NCI-H2029 (cell line): ENCODE measurements at regions not wholly inside any gene's neighbourhood (a gene's known extent, or its start where the extent isn't known, plus 50 kb on each side); places are given as distances from the start of the nearest gene placed in this dataset.
A peak's percentile ranks its signal among the peaks of the same experiment; 100 is the strongest.

ENCODE experiments used
- DNase-seq: peaks from one replicate; lab custom pipeline; 2025; lab: John Stamatoyannopoulos, UW

GRCh38 chr4:52288212-52288855 lies 237.2 kb downstream of the SPATA18 start:
- DNase-seq, result no peak

- DNase-seq, result no peak
Observed at GRCh38 chr4:52290466-52290865, 239.4 kb downstream of the SPATA18 start.

- DNase-seq, result no peak
Observed at GRCh38 chr4:52292245-52292644, 241.1 kb downstream of the SPATA18 start.

- DNase-seq, result no peak
Observed at GRCh38 chr4:52296341-52296740, 245.2 kb downstream of the SPATA18 start.

GRCh38 chr4:52298444-52298843 lies 247.3 kb downstream of the SPATA18 start:
- DNase-seq, result no peak

GRCh38 chr4:52299120-52299519 lies 248.0 kb downstream of the SPATA18 start:
- DNase-seq, result no peak

- DNase-seq, result no peak
Observed at GRCh38 chr4:52311464-52312125, 260.5 kb downstream of the SPATA18 start.

GRCh38 chr4:52312722-52313121 lies 261.6 kb downstream of the SPATA18 start:
- no peak for DNase-seq

- DNase-seq, result no peak
Observed at GRCh38 chr4:52317361-52317879, 266.3 kb downstream of the SPATA18 start.

GRCh38 chr4:52317981-52318380 lies 266.9 kb downstream of the SPATA18 start:
- no peak for DNase-seq

GRCh38 chr4:52329894-52330293 lies 278.8 kb downstream of the SPATA18 start:
- DNase-seq, result no peak

GRCh38 chr4:52343595-52343994 lies 292.5 kb downstream of the SPATA18 start:
- DNase-seq, result no peak

GRCh38 chr4:52350926-52351325 lies 299.8 kb downstream of the SPATA18 start:
- no peak for DNase-seq

- DNase-seq, result no peak
Observed at GRCh38 chr4:52358366-52358765, 300.7 kb downstream of the USP46 start.

GRCh38 chr4:52358883-52359321 lies 300.2 kb downstream of the USP46 start:
- DNase-seq, result peak; percentile 71

GRCh38 chr4:52366191-52366590 lies 292.9 kb downstream of the USP46 start:
- no peak for DNase-seq

- no peak for DNase-seq
Observed at GRCh38 chr4:52366621-52367020, 292.5 kb downstream of the USP46 start.

GRCh38 chr4:52367282-52367830 lies 291.7 kb downstream of the USP46 start:
- no peak for DNase-seq

- DNase-seq, result peak; percentile 16
Observed at GRCh38 chr4:52368895-52369294, 290.2 kb downstream of the USP46 start.

GRCh38 chr4:52369649-52370048 lies 289.5 kb downstream of the USP46 start:
- DNase-seq, result no peak

GRCh38 chr4:52370576-52370975 lies 288.5 kb downstream of the USP46 start:
- DNase-seq, result no peak

- DNase-seq, result no peak
Observed at GRCh38 chr4:52371841-52372240, 287.3 kb downstream of the USP46 start.

- peak; percentile 10 for DNase-seq
Observed at GRCh38 chr4:52372269-52372668, 286.8 kb downstream of the USP46 start.
